ENCODE measurements at regions not wholly inside any gene's neighbourhood (a gene's known extent, or its start where the extent isn't known, plus 50 kb on each side); places are given as distances from the start of the nearest gene placed in this dataset.

DNA sequence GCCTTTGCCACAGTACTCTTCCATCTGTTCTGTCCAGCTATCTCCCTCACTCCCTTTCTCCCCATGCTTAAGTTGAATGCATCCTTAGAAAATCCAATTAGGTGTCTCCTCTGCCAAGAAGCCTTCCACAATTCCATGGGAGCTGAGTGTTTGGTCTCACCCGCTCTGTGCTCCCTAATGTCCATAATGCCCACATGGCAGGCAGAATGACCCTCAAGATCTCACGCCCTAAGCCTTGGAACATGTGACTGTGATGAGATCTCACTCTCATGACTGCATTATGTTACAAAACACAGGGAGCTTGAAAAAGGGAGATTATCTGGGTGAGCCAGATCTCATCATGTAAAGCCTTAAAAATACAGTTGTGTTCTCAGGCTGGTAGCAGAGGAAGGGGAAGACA, 229.4 kb downstream of the OMA1 start:
- no peak for TF ChIP-seq EZH2phosphoT487 (IDR thresholded peaks at IDR 0.05; ENCODE audit: borderline replicate concordance)
- TF ChIP-seq, protein P1, sequence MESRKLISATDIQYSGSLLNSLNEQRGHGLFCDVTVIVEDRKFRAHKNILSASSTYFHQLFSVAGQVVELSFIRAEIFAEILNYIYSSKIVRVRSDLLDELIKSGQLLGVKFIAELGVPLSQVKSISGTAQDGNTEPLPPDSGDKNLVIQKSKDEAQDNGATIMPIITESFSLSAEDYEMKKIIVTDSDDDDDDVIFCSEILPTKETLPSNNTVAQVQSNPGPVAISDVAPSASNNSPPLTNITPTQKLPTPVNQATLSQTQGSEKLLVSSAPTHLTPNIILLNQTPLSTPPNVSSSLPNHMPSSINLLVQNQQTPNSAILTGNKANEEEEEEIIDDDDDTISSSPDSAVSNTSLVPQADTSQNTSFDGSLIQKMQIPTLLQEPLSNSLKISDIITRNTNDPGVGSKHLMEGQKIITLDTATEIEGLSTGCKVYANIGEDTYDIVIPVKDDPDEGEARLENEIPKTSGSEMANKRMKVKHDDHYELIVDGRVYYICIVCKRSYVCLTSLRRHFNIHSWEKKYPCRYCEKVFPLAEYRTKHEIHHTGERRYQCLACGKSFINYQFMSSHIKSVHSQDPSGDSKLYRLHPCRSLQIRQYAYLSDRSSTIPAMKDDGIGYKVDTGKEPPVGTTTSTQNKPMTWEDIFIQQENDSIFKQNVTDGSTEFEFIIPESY (IDR thresholded peaks at IDR 0.05; ENCODE audit: extremely low read depth, insufficient replicate concordance, low read length), result no peak
- no peak for TF ChIP-seq ZNF274 (IDR thresholded peaks at IDR 0.05; ENCODE audit: low read depth, low read length)
- no peak for TF ChIP-seq ELF1 (IDR thresholded peaks at IDR 0.05; ENCODE audit: borderline replicate concordance, low read depth)
- TF ChIP-seq POLR2AphosphoS5 (IDR thresholded peaks at IDR 0.05; ENCODE audit: low read depth, low read length), result no peak
- H3K4me2 ChIP-seq (ENCODE audit: low read length), result no peak overlapping the region

DNA sequence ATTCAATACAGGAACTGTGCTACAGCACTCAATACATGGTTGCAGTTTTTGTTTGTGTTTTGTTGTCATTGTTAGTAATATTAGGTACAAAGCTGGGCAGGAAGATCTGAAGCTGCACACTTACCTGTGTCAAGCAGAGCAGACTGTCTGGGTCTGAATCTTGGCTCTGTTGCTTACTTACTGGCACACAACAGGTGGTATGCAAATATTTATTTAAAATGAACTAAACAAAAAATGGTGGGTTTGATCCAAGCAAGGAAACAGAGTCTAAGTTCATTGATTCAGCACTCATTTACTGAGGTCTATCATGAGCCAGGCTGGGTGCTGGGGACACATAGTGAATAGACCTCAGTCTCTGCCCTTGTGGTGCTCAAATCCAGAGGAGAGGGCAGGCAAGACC, 230.4 kb downstream of the OMA1 start:
- no peaks in the 10 kb centered on the region for H3K9me2 ChIP-seq (ENCODE audit: insufficient read depth)
- peaks cover 68% of the 10 kb centered on the region for H3K27me3 ChIP-seq (ENCODE audit: insufficient read depth, low read length)
- H3K36me3 ChIP-seq (ENCODE audit: control insufficient read depth in 1 of 2, insufficient read depth in 2 of 2, low read length in 2 of 2), result no peaks in the 10 kb centered on the region
- H3K9me3 ChIP-seq (ENCODE audit: control insufficient read depth in 1 of 2, insufficient read depth in 1 of 2, low read depth in 1 of 2, low read length in 2 of 2), result no peaks in the 10 kb centered on the region
- intact Hi-C loops (cut with micrococcal nuclease), result no loop called here
- H3K9ac ChIP-seq (ENCODE audit: low read length), result no peak overlapping the region
- CTCF ChIA-PET, result no interaction called here
- no peaks in the 10 kb centered on the region for H3K4me1 ChIP-seq (ENCODE audit: control insufficient read depth in 1 of 2, insufficient read depth in 2 of 2, low read length in 2 of 2)
- RAD21 ChIA-PET (ENCODE audit: low non-redundant PET in 1 of 2, low total read pairs in 2 of 2, uncharacterized antibody in 2 of 2, unreplicated experiment in 2 of 2), result no interaction called here
- no peak for ATAC-seq
- no peak overlapping the region for H3K4me2 ChIP-seq (ENCODE audit: low read length)
- H2AFZ ChIP-seq (ENCODE audit: low read depth, low read length, poor library complexity, severe bottlenecking), result no peak overlapping the region
- no peaks in the 10 kb centered on the region for H3K79me2 ChIP-seq (ENCODE audit: insufficient read depth, low read length)
- H3K4me3 ChIP-seq (replicated peaks in 1 of 2; ENCODE audit: low read depth in 1 of 2, low read length in 2 of 2), result no peak overlapping the region
- POLR2A ChIA-PET, result no interaction called here
- H3K27ac ChIP-seq (ENCODE audit: low read depth, low read length), result no peak overlapping the region
- H4K20me1 ChIP-seq (ENCODE audit: insufficient read depth), result no peaks in the 10 kb centered on the region
- no TSS peak for BruUV-seq (replicated peaks)
- no peak for DNase-seq (ENCODE audit: low read depth, low spot score)
- TF ChIP-seq SRF (IDR thresholded peaks at IDR 0.05; ENCODE audit: low read depth) (no peak), YY1 (IDR thresholded peaks at IDR 0.05; ENCODE audit: extremely low read depth, insufficient replicate concordance, low read depth, low read length) (no peak), CTCF (IDR thresholded peaks at IDR 0.05 in 2 of 3, conservative IDR thresholded peaks at IDR 0.05 in 1 of 3; ENCODE audit: borderline replicate concordance in 1 of 3, insufficient read depth in 1 of 3, low read depth in 2 of 3, low read length in 2 of 3) (no peak), ELF1 (IDR thresholded peaks at IDR 0.05; ENCODE audit: borderline replicate concordance, low read depth) (no peak), JUND (IDR thresholded peaks at IDR 0.05) (no peak), POLR2AphosphoS5 (IDR thresholded peaks at IDR 0.05; ENCODE audit: low read depth, low read length) (no peak), EZH2phosphoT487 (IDR thresholded peaks at IDR 0.05; ENCODE audit: borderline replicate concordance) (no peak), SIN3A (IDR thresholded peaks at IDR 0.05; ENCODE audit: low read depth) (no peak), CEBPB (IDR thresholded peaks at IDR 0.05; ENCODE audit: low read depth) (no peak), EZH2 (IDR thresholded peaks at IDR 0.05) (no peak)
- TF ChIP-seq, protein P2, sequence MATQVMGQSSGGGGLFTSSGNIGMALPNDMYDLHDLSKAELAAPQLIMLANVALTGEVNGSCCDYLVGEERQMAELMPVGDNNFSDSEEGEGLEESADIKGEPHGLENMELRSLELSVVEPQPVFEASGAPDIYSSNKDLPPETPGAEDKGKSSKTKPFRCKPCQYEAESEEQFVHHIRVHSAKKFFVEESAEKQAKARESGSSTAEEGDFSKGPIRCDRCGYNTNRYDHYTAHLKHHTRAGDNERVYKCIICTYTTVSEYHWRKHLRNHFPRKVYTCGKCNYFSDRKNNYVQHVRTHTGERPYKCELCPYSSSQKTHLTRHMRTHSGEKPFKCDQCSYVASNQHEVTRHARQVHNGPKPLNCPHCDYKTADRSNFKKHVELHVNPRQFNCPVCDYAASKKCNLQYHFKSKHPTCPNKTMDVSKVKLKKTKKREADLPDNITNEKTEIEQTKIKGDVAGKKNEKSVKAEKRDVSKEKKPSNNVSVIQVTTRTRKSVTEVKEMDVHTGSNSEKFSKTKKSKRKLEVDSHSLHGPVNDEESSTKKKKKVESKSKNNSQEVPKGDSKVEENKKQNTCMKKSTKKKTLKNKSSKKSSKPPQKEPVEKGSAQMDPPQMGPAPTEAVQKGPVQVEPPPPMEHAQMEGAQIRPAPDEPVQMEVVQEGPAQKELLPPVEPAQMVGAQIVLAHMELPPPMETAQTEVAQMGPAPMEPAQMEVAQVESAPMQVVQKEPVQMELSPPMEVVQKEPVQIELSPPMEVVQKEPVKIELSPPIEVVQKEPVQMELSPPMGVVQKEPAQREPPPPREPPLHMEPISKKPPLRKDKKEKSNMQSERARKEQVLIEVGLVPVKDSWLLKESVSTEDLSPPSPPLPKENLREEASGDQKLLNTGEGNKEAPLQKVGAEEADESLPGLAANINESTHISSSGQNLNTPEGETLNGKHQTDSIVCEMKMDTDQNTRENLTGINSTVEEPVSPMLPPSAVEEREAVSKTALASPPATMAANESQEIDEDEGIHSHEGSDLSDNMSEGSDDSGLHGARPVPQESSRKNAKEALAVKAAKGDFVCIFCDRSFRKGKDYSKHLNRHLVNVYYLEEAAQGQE (IDR thresholded peaks at IDR 0.05; ENCODE audit: low read depth), result no peak

More for the DNA sequence above, 229.4 kb downstream of the OMA1 start:
- BruUV-seq (replicated peaks), result no TSS peak
- intact Hi-C loops (cut with micrococcal nuclease), result no loop called here
- H2AFZ ChIP-seq (ENCODE audit: low read depth, low read length, poor library complexity, severe bottlenecking), result no peak overlapping the region
- no peaks in the 10 kb centered on the region for H3K36me3 ChIP-seq (ENCODE audit: control insufficient read depth in 1 of 2, insufficient read depth in 2 of 2, low read length in 2 of 2)
- H4K20me1 ChIP-seq (ENCODE audit: insufficient read depth), result no peaks in the 10 kb centered on the region
- RAD21 ChIA-PET (ENCODE audit: low non-redundant PET in 1 of 2, low total read pairs in 2 of 2, uncharacterized antibody in 2 of 2, unreplicated experiment in 2 of 2), result no interaction called here
- DNase-seq (ENCODE audit: low read depth, low spot score) (no peak), ATAC-seq (no peak)
- no peaks in the 10 kb centered on the region for H3K4me1 ChIP-seq (ENCODE audit: control insufficient read depth in 1 of 2, insufficient read depth in 2 of 2, low read length in 2 of 2)
- CTCF ChIA-PET, result no interaction called here
- peaks cover 66% of the 10 kb centered on the region for H3K27me3 ChIP-seq (ENCODE audit: insufficient read depth, low read length)
- no peaks in the 10 kb centered on the region for H3K79me2 ChIP-seq (ENCODE audit: insufficient read depth, low read length)
- H3K4me3 ChIP-seq (replicated peaks in 1 of 2; ENCODE audit: low read depth in 1 of 2, low read length in 2 of 2), result no peak overlapping the region
- H3K9me2 ChIP-seq (ENCODE audit: insufficient read depth), result no peaks in the 10 kb centered on the region
- H3K27ac ChIP-seq (ENCODE audit: low read depth, low read length), result no peak overlapping the region
- POLR2A ChIA-PET, result no interaction called here
- no peaks in the 10 kb centered on the region for H3K9me3 ChIP-seq (ENCODE audit: control insufficient read depth in 1 of 2, insufficient read depth in 1 of 2, low read depth in 1 of 2, low read length in 2 of 2)
- no peak overlapping the region for H3K9ac ChIP-seq (ENCODE audit: low read length)
